ENCODE measurements at regions not wholly inside any gene's neighbourhood (a gene's known extent, or its start where the extent isn't known, plus 50 kb on each side); places are given as distances from the start of the nearest gene placed in this dataset.

DNA sequence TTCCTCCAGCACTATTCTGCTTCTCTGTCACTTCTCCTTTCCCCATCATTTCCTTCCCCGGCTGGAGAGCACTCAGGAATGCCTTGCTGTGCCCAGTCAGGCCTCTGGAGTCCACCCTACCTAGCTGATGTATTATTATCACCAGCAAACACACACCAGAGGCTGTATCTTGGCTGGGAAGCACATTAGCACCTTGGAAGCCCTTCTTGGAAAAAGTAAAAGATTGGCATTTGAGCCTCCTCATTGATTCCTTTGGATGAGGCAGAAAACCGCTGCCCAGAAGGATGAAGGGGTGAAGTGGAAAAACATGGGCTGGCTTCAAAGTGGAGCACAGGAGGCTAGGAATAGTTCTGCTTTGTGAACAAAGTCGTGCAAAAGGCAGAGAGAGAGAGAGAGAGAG is 244.3 kb downstream of the RPLP1 start:
- TF ChIP-seq, protein P1, sequence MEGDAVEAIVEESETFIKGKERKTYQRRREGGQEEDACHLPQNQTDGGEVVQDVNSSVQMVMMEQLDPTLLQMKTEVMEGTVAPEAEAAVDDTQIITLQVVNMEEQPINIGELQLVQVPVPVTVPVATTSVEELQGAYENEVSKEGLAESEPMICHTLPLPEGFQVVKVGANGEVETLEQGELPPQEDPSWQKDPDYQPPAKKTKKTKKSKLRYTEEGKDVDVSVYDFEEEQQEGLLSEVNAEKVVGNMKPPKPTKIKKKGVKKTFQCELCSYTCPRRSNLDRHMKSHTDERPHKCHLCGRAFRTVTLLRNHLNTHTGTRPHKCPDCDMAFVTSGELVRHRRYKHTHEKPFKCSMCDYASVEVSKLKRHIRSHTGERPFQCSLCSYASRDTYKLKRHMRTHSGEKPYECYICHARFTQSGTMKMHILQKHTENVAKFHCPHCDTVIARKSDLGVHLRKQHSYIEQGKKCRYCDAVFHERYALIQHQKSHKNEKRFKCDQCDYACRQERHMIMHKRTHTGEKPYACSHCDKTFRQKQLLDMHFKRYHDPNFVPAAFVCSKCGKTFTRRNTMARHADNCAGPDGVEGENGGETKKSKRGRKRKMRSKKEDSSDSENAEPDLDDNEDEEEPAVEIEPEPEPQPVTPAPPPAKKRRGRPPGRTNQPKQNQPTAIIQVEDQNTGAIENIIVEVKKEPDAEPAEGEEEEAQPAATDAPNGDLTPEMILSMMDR (conservative IDR thresholded peaks at IDR 0.05; ENCODE audit: control insufficient read depth, insufficient read depth, low read depth, low read length) = no peak
- H3K4me3 ChIP-seq (ENCODE audit: control insufficient read depth, low read depth, low read length) = no peak overlapping the region
- no peak for DNase-seq (ENCODE audit: low read depth)

DNA sequence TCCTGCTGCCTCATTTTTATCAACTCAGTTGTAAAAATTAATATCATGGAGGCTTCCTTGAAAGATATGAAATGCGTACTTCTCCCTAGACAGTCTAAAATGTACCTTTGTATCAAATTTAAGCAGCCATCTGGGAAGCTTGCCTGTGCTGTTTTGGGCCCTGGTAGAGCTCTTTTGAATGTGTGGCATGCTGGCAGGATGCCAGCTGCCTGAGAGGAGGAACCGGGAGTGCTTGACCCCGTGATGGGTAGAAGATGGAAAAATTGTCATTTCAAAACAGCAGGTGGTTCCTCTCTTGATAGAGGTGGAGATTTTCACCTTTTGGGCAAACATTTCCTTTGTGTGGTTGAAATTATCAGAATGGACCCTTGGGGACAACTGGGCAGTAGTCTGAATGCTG is 245.3 kb downstream of the RPLP1 start:
- no peak for DNase-seq (ENCODE audit: low read depth)
- TF ChIP-seq, protein P1 (conservative IDR thresholded peaks at IDR 0.05; ENCODE audit: control insufficient read depth, insufficient read depth, low read depth, low read length) = no peak
- H3K4me3 ChIP-seq (ENCODE audit: control insufficient read depth, low read depth, low read length) = no peak overlapping the region

DNA sequence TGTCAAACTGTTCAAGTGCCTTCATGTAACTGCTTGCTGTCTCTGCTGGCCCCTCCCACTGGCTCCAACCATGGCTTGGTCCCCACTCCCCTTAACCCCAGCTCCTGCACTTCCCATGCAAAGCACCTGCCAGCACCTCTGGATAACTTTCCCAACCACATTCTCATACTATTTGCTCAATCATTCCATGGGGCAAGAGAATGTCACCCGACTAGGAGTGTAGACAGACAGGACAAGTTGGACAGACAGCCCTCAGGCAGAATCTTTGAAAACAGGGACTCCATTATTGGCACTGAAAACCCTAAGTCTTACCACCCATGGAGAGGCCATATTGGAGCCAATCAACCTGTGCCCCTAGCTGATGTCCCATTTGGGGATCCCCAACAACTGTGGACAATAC is 246.5 kb downstream of the RPLP1 start:
- no peak for DNase-seq (ENCODE audit: low read depth)
- no peak overlapping the region for H3K4me3 ChIP-seq (ENCODE audit: control insufficient read depth, low read depth, low read length)
- TF ChIP-seq, protein P1 (conservative IDR thresholded peaks at IDR 0.05; ENCODE audit: control insufficient read depth, insufficient read depth, low read depth, low read length) = no peak

DNA sequence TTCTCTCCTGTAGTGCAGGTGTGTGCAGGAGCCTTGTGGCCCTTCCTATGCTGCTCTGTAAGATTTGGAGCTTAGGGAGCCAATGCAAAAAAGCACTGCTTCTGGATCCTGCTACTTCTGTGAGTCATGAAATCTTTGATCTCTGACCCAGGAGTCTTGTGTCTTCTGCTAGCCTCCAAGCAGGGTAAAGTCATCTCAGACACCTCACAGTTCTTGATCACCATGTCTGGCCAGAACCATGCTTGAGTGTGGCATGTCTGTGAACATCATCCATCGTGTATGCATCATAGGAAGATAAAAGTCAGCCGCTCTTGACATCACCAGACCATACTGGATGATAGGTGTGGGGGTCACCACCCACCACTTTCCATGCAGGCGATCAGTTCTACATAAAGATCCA is 247.8 kb downstream of the RPLP1 start:
- H3K4me3 ChIP-seq (ENCODE audit: control insufficient read depth, low read depth, low read length) = no peak overlapping the region
- TF ChIP-seq, protein P1 (conservative IDR thresholded peaks at IDR 0.05; ENCODE audit: control insufficient read depth, insufficient read depth, low read depth, low read length) = no peak
- DNase-seq (ENCODE audit: low read depth) = no peak

DNA sequence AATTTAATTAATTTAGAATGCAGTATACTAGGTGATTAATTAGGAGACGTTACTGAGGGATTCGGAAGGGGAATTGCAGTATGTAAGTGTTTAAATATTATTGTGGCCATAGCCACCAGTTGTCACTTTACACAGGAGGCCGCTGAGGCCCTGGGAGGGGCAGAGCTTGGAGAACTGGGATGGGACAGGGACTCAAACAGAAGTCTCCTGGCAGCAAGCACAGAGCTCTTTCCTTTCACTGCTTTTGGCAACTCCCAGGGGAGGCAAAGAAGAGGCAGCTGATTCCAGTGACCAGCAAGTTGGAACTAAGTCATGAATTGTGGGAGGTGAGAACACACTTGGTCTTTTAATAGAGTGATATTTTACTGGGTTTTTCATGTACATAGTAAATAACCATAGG is 248.6 kb downstream of the RPLP1 start:
- TF ChIP-seq, protein P1 (conservative IDR thresholded peaks at IDR 0.05; ENCODE audit: control insufficient read depth, insufficient read depth, low read depth, low read length) = no peak
- H3K4me3 ChIP-seq (ENCODE audit: control insufficient read depth, low read depth, low read length) = no peak overlapping the region
- DNase-seq (ENCODE audit: low read depth) = no peak

DNA sequence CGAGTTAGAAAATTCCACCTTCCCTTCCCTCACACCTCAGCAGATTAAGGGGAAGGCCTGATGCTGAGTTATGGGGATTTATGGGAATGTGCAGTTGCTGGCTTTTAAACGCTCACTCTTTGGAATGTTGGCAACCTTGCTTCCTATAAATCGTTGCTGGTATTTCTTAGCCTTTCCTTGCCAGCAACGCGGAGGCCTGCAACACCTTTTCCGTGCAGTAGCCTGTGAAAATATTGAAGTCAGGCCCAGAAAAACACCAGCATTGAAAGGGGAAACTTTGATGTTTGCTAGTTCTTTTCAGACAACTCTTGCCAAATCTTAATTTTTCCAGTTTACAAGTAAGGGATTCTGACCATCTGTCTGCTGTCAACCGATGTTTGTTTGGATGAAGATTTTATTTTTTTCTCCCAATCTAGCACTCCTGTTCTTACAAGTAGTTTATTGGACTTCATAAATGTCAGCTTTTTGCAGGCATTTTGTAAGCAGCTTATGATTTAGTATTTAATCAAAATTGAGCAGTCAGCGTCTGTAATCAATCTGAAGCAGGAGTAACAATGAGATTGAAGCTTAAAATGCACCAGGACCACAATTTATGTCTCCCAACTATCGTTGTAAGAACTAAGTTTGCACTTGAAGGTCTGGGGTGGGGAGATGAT is 251.0 kb downstream of the RPLP1 start:
- no peak for DNase-seq (ENCODE audit: low read depth)
- TF ChIP-seq, protein P1 (conservative IDR thresholded peaks at IDR 0.05; ENCODE audit: control insufficient read depth, insufficient read depth, low read depth, low read length) = no peak

DNA sequence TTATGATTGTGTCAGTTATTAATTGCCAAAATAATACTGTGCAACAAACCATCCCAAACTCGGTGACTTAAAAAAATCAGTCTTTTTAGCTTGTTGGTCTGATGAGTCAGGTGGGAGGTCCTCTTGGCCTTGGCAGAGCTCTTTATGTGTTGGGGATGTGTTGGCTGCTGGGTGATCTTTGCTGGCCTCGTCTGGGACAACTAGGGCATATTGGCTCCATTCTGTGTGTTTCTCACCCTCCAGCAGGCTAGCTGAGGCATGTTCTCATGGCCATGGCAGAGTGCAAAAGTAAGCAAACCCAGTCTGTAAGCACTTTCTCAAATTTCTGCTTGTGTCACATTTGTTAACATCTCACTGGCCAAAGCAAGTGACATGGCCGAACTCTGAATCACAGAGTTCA is 251.6 kb downstream of the RPLP1 start:
- H3K4me3 ChIP-seq (ENCODE audit: control insufficient read depth, low read depth, low read length) = no peak overlapping the region
- DNase-seq (ENCODE audit: low read depth) = peak; percentile 10
- TF ChIP-seq, protein P1 (conservative IDR thresholded peaks at IDR 0.05; ENCODE audit: control insufficient read depth, insufficient read depth, low read depth, low read length) = no peak

More for the DNA sequence above, 251.0 kb downstream of the RPLP1 start:
- H3K4me3 ChIP-seq (ENCODE audit: control insufficient read depth, low read depth, low read length) = no peak overlapping the region

Measured in fibroblast of mammary gland (primary cell).